ENCODE measurements at regions not wholly inside any gene's neighbourhood (a gene's known extent, or its start where the extent isn't known, plus 50 kb on each side); places are given as distances from the start of the nearest gene placed in this dataset.
"Not testable (repeated sequence)": the region's sequence is repeated elsewhere in the genome, so short reads cannot be mapped to it uniquely, and the experiment has no call there.

GRCh38 chr10:22824520-22824919, 103.3 kb upstream of the ARMC3 start:
- DNase-seq: no peak

- DNase-seq: no peak
Observed at GRCh38 chr10:22823109-22823508, 104.7 kb upstream of the ARMC3 start.

- not testable (repeated sequence) for DNase-seq
Observed at GRCh38 chr10:22821921-22822320, 105.9 kb upstream of the ARMC3 start.

- no peak for DNase-seq
Observed at GRCh38 chr10:22821501-22821900, 106.4 kb upstream of the ARMC3 start.

GRCh38 chr10:22816298-22816653, 101.9 kb upstream of the PIP4K2A start:
- no peak for DNase-seq

- DNase-seq: no peak
Observed at GRCh38 chr10:22810643-22811465, 96.5 kb upstream of the PIP4K2A start.

GRCh38 chr10:22807238-22807637, 92.9 kb upstream of the PIP4K2A start:
- no peak for DNase-seq

GRCh38 chr10:22805304-22805703, 90.9 kb upstream of the PIP4K2A start:
- no peak for DNase-seq

- DNase-seq: no peak
Observed at GRCh38 chr10:22803261-22803885, 89.0 kb upstream of the PIP4K2A start.

GRCh38 chr10:22801785-22802184, 87.4 kb upstream of the PIP4K2A start:
- DNase-seq: no peak

- not testable (repeated sequence) for DNase-seq
Observed at GRCh38 chr10:22797796-22798195, 83.4 kb upstream of the PIP4K2A start.

GRCh38 chr10:22795546-22795945, 81.2 kb upstream of the PIP4K2A start:
- DNase-seq: no peak

GRCh38 chr10:22792161-22792560, 77.8 kb upstream of the PIP4K2A start:
- no peak for DNase-seq

- DNase-seq: no peak
Observed at GRCh38 chr10:22791665-22792064, 77.3 kb upstream of the PIP4K2A start.

GRCh38 chr10:22784668-22785067, 70.3 kb upstream of the PIP4K2A start:
- no peak for DNase-seq

- no peak for DNase-seq
Observed at GRCh38 chr10:22783807-22784206, 69.4 kb upstream of the PIP4K2A start.

- DNase-seq: no peak
Observed at GRCh38 chr10:22780474-22780885, 66.1 kb upstream of the PIP4K2A start.

- DNase-seq: no peak
Observed at GRCh38 chr10:22779331-22780019, 65.1 kb upstream of the PIP4K2A start.

- no peak for DNase-seq
Observed at GRCh38 chr10:22774102-22774501, 59.7 kb upstream of the PIP4K2A start.

- DNase-seq: not testable (repeated sequence)
Observed at GRCh38 chr10:22771631-22772030, 57.3 kb upstream of the PIP4K2A start.

- no peak for DNase-seq
Observed at GRCh38 chr10:22770270-22770669, 55.9 kb upstream of the PIP4K2A start.

- no peak for DNase-seq
Observed at GRCh38 chr10:22767859-22768258, 53.5 kb upstream of the PIP4K2A start.

- DNase-seq: no peak
Observed at GRCh38 chr10:22766693-22767092, 52.3 kb upstream of the PIP4K2A start.

All from CD4-positive, alpha-beta T cell treated with Interleukin-15 for 1 hour (primary cell).